Muscle of leg (tissue), 3 donors: ENCODE measurements at regions not wholly inside any gene's neighbourhood (a gene's known extent, or its start where the extent isn't known, plus 50 kb on each side); places are given as distances from the start of the nearest gene placed in this dataset.
"Not testable (repeated sequence)": the region's sequence is repeated elsewhere in the genome, so short reads cannot be mapped to it uniquely, and the experiment has no call there.

ENCODE experiments used
- DNase-seq: peaks from one replicate; pipeline ENCODE4 v3.0.0; 2013
- H3K27ac ChIP-seq: one replicate; pipeline ENCODE4 v1.5.1; 2013; ENCODE audit warnings: mild to moderate bottlenecking, low read length, control low read depth
- H3K27me3 ChIP-seq: one replicate; pipeline ENCODE4 v1.6.1; 2013; ENCODE audit warnings: low read length; ENCODE audit not compliant: control insufficient read depth, insufficient read depth
- H3K36me3 ChIP-seq: one replicate; pipeline ENCODE4 v1.6.1; 2013; ENCODE audit warnings: low read length; ENCODE audit not compliant: control insufficient read depth, insufficient read depth
- H3K4me1 ChIP-seq: one replicate; pipeline ENCODE4 v1.6.1; 2013; ENCODE audit warnings: low read length; ENCODE audit not compliant: control insufficient read depth, insufficient read depth
- H3K4me3 ChIP-seq: one replicate; pipeline ENCODE4 v1.5.1; 2013; ENCODE audit warnings: low read length, control low read depth
- H3K9me3 ChIP-seq: replicated peaks from 2 replicates; pipeline ENCODE4 v1.6.1; 2013; ENCODE audit warnings: low read depth, low read length; ENCODE audit not compliant: control insufficient read depth
- WGBS: methylation state at CpG from one replicate; pipeline ENCODE4 v1.1.5; 2013; ENCODE audit warnings: missing lambda C conversion rate; ENCODE audit not compliant: insufficient coverage; 5-methylcytosine and 5-hydroxymethylcytosine counted together

- DNase-seq: peak; percentile 84
- H3K9me3 ChIP-seq: no peaks in the 10 kb centered on the region
- 31% methylated on average over 9 of the region's 15 CpGs for WGBS
- no peaks in the 10 kb centered on the region for H3K36me3 ChIP-seq
- H3K4me3 ChIP-seq: no peak overlapping the region
- H3K4me1 ChIP-seq: peaks cover 5% of the 10 kb centered on the region
- no peak overlapping the region for H3K27ac ChIP-seq
- peaks cover 4% of the 10 kb centered on the region for H3K27me3 ChIP-seq
These were observed 154.1 kb downstream of the ZNF664 start for GRCh38 chr12:124126950-124127655.

- WGBS: 17% methylated on average over 1 of the region's 9 CpGs
These were observed 156.1 kb downstream of the ZNF664 start for GRCh38 chr12:124129132-124129531.

GRCh38 chr12:124130691-124131591, 157.9 kb downstream of the ZNF664 start:
- Histone ChIP-seq H3K4me3 (no peak overlapping the region), H3K36me3 (no peaks in the 10 kb centered on the region), H3K27ac (no peak overlapping the region), H3K9me3 (no peaks in the 10 kb centered on the region), H3K4me1 (peaks cover 5% of the 10 kb centered on the region), H3K27me3 (no peaks in the 10 kb centered on the region)
- 58% methylated on average over 5 of the region's 9 CpGs for WGBS
- DNase-seq: no peak

More at GRCh38 chr12:124129132-124129531, 156.1 kb downstream of the ZNF664 start:
- Histone ChIP-seq H3K4me1 (peaks cover 5% of the 10 kb centered on the region), H3K27me3 (no peaks in the 10 kb centered on the region), H3K9me3 (no peaks in the 10 kb centered on the region), H3K27ac (no peak overlapping the region), H3K36me3 (no peaks in the 10 kb centered on the region), H3K4me3 (no peak overlapping the region)
- DNase-seq: no peak

- Histone ChIP-seq H3K9me3 (no peaks in the 10 kb centered on the region), H3K27ac (no peak overlapping the region), H3K4me1 (peaks cover 5% of the 10 kb centered on the region), H3K36me3 (no peaks in the 10 kb centered on the region), H3K27me3 (no peaks in the 10 kb centered on the region), H3K4me3 (no peak overlapping the region)
- no peak for DNase-seq
- 66% methylated on average over 5 of the region's 5 CpGs for WGBS
These were observed 158.6 kb downstream of the ZNF664 start for GRCh38 chr12:124131659-124132058.

GRCh38 chr12:124132530-124132929, 159.5 kb downstream of the ZNF664 start:
- no peaks in the 10 kb centered on the region for H3K27me3 ChIP-seq
- WGBS: no CpG with 5 or more reads among the region's 2 CpGs

GRCh38 chr12:124136796-124137195, 158.1 kb upstream of the RFLNA start:
- H3K4me1 ChIP-seq: no peaks in the 10 kb centered on the region
- no peaks in the 10 kb centered on the region for H3K36me3 ChIP-seq
- H3K27ac ChIP-seq: no peak overlapping the region
- no peak for DNase-seq
- no peak overlapping the region for H3K4me3 ChIP-seq
- no peaks in the 10 kb centered on the region for H3K27me3 ChIP-seq
- peaks cover 6% of the 10 kb centered on the region for H3K9me3 ChIP-seq

More at GRCh38 chr12:124132530-124132929, 159.5 kb downstream of the ZNF664 start:
- H3K4me3 ChIP-seq: no peak overlapping the region
- DNase-seq: no peak
- no peak overlapping the region for H3K27ac ChIP-seq
- peaks cover under 1% of the 10 kb centered on the region for H3K4me1 ChIP-seq
- H3K36me3 ChIP-seq: no peaks in the 10 kb centered on the region
- H3K9me3 ChIP-seq: peaks cover 6% of the 10 kb centered on the region

GRCh38 chr12:124140944-124141486, 153.9 kb upstream of the RFLNA start:
- 28% methylated on average over 4 of the region's 7 CpGs for WGBS
- Histone ChIP-seq H3K4me1 (no peaks in the 10 kb centered on the region), H3K27me3 (no peaks in the 10 kb centered on the region), H3K4me3 (no peak overlapping the region), H3K27ac (no peak overlapping the region), H3K36me3 (no peaks in the 10 kb centered on the region), H3K9me3 (peaks cover 11% of the 10 kb centered on the region)
- no peak for DNase-seq

- H3K4me3 ChIP-seq, H3K27ac ChIP-seq, H3K4me1 ChIP-seq, H3K36me3 ChIP-seq, DNase-seq, H3K27me3 ChIP-seq: not testable (repeated sequence)
- 11% methylated on average over 2 of the region's 3 CpGs for WGBS
- H3K9me3 ChIP-seq: peaks cover 11% of the 10 kb centered on the region
These were observed 153.3 kb upstream of the RFLNA start for GRCh38 chr12:124141611-124142010.

- DNase-seq: no peak
- Histone ChIP-seq H3K36me3 (no peaks in the 10 kb centered on the region), H3K4me1 (peaks cover 3% of the 10 kb centered on the region), H3K4me3 (no peak overlapping the region), H3K27ac (no peak overlapping the region), H3K27me3 (no peaks in the 10 kb centered on the region), H3K9me3 (peaks cover 6% of the 10 kb centered on the region)
- 94% methylated on average over 8 of the region's 8 CpGs for WGBS
These were observed 152.4 kb upstream of the RFLNA start for GRCh38 chr12:124142395-124143035.

- WGBS: 100% methylated on average over 1 of the region's 5 CpGs
- Histone ChIP-seq H3K4me3 (no peak overlapping the region), H3K4me1 (peaks cover 11% of the 10 kb centered on the region), H3K27me3 (no peaks in the 10 kb centered on the region), H3K9me3 (peaks cover 6% of the 10 kb centered on the region), H3K27ac (no peak overlapping the region), H3K36me3 (no peaks in the 10 kb centered on the region)
- no peak for DNase-seq
These were observed 151.2 kb upstream of the RFLNA start for GRCh38 chr12:124143726-124144125.
